ENCODE measurements at regions not wholly inside any gene's neighbourhood (a gene's known extent, or its start where the extent isn't known, plus 50 kb on each side); places are given as distances from the start of the nearest gene placed in this dataset.
"Not testable (repeated sequence)": the region's sequence is repeated elsewhere in the genome, so short reads cannot be mapped to it uniquely, and the experiment has no call there.

DNA sequence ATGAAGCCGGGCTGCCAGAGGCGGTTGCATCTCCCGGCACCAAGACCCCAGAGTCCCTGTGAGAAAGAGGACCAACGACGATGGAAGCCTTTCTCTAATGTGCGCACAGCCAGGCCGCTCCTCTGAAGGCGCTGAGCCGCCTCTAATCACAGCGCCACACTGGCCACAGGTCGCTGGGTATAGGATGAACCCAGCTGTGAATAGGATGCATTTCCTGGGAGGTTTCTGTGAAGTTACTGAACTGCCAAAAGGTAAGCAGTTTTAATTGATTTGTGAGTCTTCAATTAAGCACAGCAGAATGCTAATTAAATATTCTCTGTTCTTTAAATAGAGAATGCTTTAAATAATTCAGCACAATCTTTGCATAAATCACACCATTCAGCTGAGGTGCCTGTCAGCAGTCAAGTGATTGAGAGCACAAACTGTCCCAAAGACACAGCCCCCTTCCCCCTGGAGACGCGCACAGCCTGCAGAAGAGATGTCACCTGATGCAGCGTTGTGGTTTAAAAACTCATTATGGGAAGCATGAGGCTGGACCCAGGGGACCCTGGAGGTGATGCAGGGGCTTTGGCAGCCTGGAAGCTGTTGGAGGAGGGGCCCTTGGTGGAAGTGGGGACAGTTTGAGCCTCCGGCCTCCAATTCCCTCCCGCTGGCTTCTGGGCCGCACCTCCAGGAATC is 98.1 kb downstream of the RTP5 start:
- no peak for ATAC-seq
- TF ChIP-seq ZNF565 (CRISPR knock-in tag; conservative IDR thresholded peaks at IDR 0.05; ENCODE audit: low read depth) (no peak), CSDC2 (CRISPR knock-in tag; IDR thresholded peaks at IDR 0.05) (no peak), BACH2 (CRISPR knock-in tag; IDR thresholded peaks at IDR 0.05; ENCODE audit: borderline replicate concordance) (no peak), TOX (CRISPR knock-in tag; IDR thresholded peaks at IDR 0.05; ENCODE audit: borderline replicate concordance) (no peak), ZNF70 (CRISPR knock-in tag; IDR thresholded peaks at IDR 0.05) (no peak), ZNF8 (CRISPR knock-in tag; IDR thresholded peaks at IDR 0.05) (no peak), SNAI2 (CRISPR knock-in tag; IDR thresholded peaks at IDR 0.05) (no peak), ZC3H10 (CRISPR knock-in tag; IDR thresholded peaks at IDR 0.05) (no peak), ZFP3 (CRISPR knock-in tag; IDR thresholded peaks at IDR 0.05) (no peak), OSR1 (CRISPR knock-in tag; IDR thresholded peaks at IDR 0.05) (no peak)

DNA sequence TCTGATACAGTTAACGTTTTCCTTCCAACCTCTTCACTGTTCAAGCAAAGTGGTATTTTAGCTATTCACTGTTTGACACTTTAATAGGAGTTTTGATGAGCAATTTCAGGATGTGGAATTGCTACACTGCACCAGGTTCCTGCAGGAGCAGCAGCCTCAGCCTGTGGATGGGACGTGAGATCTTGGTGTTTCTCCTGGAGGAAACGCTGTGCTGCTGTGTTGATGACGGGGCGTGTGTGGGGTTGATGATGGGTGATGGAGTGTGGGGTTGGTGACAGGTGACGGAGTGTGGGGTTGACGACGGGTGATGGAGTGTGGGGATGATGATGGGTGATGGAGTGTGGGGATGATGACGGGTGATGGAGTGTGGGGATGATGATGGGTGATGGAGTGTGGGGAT is 98.9 kb downstream of the RTP5 start:
- ATAC-seq, result no peak
- TF ChIP-seq TOX (CRISPR knock-in tag; IDR thresholded peaks at IDR 0.05; ENCODE audit: borderline replicate concordance), result no peak
- TF ChIP-seq OSR1 (CRISPR knock-in tag; IDR thresholded peaks at IDR 0.05), result no peak
- TF ChIP-seq, protein P1, sequence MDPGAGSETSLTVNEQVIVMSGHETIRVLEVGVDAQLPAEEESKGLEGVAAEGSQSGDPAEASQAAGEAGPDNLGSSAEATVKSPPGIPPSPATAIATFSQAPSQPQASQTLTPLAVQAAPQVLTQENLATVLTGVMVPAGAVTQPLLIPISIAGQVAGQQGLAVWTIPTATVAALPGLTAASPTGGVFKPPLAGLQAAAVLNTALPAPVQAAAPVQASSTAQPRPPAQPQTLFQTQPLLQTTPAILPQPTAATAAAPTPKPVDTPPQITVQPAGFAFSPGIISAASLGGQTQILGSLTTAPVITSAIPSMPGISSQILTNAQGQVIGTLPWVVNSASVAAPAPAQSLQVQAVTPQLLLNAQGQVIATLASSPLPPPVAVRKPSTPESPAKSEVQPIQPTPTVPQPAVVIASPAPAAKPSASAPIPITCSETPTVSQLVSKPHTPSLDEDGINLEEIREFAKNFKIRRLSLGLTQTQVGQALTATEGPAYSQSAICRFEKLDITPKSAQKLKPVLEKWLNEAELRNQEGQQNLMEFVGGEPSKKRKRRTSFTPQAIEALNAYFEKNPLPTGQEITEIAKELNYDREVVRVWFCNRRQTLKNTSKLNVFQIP (CRISPR knock-in tag; IDR thresholded peaks at IDR 0.05; ENCODE audit: borderline replicate concordance, low read depth), result no peak
- TF ChIP-seq, protein P2, sequence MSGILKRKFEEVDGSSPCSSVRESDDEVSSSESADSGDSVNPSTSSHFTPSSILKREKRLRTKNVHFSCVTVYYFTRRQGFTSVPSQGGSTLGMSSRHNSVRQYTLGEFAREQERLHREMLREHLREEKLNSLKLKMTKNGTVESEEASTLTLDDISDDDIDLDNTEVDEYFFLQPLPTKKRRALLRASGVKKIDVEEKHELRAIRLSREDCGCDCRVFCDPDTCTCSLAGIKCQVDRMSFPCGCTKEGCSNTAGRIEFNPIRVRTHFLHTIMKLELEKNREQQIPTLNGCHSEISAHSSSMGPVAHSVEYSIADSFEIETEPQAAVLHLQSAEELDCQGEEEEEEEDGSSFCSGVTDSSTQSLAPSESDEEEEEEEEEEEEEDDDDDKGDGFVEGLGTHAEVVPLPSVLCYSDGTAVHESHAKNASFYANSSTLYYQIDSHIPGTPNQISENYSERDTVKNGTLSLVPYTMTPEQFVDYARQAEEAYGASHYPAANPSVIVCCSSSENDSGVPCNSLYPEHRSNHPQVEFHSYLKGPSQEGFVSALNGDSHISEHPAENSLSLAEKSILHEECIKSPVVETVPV (CRISPR knock-in tag; IDR thresholded peaks at IDR 0.05), result no peak

DNA sequence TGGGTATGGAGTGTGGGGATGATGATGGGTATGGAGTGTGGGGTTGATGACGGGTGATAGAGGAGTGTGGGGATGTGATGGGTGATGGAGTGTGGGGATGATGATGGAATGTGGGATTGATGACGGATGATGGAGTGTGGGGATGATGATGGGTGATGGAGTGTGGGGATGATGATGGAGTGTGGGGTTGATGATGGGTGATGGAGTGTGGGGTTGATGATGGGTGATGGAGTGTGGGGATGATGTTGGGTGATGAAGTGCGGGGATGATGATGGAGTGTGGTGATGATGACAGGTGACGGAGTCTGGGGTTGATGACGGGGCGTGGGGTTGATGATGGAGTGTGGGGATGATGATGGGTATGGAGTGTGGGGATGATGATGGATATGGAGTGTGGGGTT is 99.7 kb downstream of the RTP5 start:
- ATAC-seq, result not testable (repeated sequence)

DNA sequence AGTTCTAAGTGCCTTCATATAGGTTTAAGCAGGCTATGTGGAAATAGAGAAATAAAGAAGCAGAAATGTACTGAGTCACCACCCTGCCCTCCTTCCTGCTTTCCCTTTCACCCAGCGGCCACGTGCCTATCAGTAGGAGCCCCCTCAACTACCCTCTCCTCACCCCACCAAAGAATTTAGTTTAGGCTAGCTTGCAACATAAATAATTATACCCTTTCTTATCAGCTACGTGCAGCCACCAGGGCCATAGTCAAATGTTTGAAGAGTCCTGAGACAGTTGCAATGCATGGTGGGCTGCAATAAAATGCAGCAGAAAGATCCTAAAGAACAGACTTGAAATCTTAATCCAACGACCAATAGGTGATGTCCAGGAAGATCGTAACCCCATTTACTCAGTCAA is 101.2 kb downstream of the RTP5 start:
- no peak for ATAC-seq
- TF ChIP-seq TCF4 (CRISPR knock-in tag; IDR thresholded peaks at IDR 0.05; ENCODE audit: borderline replicate concordance) (no peak), ZC3H10 (CRISPR knock-in tag; IDR thresholded peaks at IDR 0.05) (no peak), OSR1 (CRISPR knock-in tag; IDR thresholded peaks at IDR 0.05) (no peak), ZFP30 (CRISPR knock-in tag; IDR thresholded peaks at IDR 0.05) (no peak)
- TF ChIP-seq, protein P3, sequence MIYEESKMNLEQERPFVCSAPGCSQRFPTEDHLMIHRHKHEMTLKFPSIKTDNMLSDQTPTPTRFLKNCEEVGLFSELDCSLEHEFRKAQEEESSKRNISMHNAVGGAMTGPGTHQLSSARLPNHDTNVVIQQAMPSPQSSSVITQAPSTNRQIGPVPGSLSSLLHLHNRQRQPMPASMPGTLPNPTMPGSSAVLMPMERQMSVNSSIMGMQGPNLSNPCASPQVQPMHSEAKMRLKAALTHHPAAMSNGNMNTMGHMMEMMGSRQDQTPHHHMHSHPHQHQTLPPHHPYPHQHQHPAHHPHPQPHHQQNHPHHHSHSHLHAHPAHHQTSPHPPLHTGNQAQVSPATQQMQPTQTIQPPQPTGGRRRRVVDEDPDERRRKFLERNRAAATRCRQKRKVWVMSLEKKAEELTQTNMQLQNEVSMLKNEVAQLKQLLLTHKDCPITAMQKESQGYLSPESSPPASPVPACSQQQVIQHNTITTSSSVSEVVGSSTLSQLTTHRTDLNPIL (CRISPR knock-in tag; IDR thresholded peaks at IDR 0.05; ENCODE audit: low read depth), result no peak

DNA sequence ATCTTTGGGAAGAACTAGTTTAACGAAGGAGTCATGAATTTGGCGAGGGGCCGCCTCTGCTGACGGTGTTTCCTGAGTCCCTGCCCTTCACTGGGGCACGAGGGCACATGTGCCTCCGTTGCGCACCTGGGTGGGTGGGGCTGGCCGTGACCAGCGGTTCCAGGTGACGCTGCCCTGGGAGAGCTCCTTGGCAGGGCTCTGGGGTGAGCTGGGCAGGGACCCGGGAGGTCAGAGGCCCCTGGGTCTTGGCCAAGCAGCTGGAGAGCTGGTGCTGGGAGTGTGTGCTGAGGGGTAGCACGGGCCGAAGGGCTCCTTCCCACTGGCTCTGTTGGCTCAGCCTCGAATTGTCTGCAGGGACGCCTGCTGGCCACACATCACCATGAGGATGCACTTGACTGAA is 104.6 kb downstream of the RTP5 start:
- TF ChIP-seq ZNF70 (CRISPR knock-in tag; IDR thresholded peaks at IDR 0.05), result no peak
- TF ChIP-seq TOX (CRISPR knock-in tag; IDR thresholded peaks at IDR 0.05; ENCODE audit: borderline replicate concordance), result no peak
- TF ChIP-seq ARNTL (CRISPR knock-in tag; IDR thresholded peaks at IDR 0.05; ENCODE audit: borderline replicate concordance, low read depth), result no peak
- TF ChIP-seq, protein P3 (CRISPR knock-in tag; IDR thresholded peaks at IDR 0.05; ENCODE audit: low read depth), result no peak
- TF ChIP-seq SNAI2 (CRISPR knock-in tag; IDR thresholded peaks at IDR 0.05), result no peak
- TF ChIP-seq ZFP30 (CRISPR knock-in tag; IDR thresholded peaks at IDR 0.05), result no peak
- TF ChIP-seq, protein P4, sequence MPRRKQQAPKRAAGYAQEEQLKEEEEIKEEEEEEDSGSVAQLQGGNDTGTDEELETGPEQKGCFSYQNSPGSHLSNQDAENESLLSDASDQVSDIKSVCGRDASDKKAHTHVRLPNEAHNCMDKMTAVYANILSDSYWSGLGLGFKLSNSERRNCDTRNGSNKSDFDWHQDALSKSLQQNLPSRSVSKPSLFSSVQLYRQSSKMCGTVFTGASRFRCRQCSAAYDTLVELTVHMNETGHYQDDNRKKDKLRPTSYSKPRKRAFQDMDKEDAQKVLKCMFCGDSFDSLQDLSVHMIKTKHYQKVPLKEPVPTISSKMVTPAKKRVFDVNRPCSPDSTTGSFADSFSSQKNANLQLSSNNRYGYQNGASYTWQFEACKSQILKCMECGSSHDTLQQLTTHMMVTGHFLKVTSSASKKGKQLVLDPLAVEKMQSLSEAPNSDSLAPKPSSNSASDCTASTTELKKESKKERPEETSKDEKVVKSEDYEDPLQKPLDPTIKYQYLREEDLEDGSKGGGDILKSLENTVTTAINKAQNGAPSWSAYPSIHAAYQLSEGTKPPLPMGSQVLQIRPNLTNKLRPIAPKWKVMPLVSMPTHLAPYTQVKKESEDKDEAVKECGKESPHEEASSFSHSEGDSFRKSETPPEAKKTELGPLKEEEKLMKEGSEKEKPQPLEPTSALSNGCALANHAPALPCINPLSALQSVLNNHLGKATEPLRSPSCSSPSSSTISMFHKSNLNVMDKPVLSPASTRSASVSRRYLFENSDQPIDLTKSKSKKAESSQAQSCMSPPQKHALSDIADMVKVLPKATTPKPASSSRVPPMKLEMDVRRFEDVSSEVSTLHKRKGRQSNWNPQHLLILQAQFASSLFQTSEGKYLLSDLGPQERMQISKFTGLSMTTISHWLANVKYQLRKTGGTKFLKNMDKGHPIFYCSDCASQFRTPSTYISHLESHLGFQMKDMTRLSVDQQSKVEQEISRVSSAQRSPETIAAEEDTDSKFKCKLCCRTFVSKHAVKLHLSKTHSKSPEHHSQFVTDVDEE (CRISPR knock-in tag; IDR thresholded peaks at IDR 0.05), result no peak
- no peak for TF ChIP-seq OSR1 (CRISPR knock-in tag; IDR thresholded peaks at IDR 0.05)
- TF ChIP-seq CSDC2 (CRISPR knock-in tag; IDR thresholded peaks at IDR 0.05), result no peak
- TF ChIP-seq ZNF8 (CRISPR knock-in tag; IDR thresholded peaks at IDR 0.05), result no peak
- no peak for TF ChIP-seq BACH2 (CRISPR knock-in tag; IDR thresholded peaks at IDR 0.05; ENCODE audit: borderline replicate concordance)
- TF ChIP-seq, protein P2 (CRISPR knock-in tag; IDR thresholded peaks at IDR 0.05), result no peak
- TF ChIP-seq RARB (CRISPR knock-in tag; IDR thresholded peaks at IDR 0.05), result no peak
- TF ChIP-seq GLIS3 (CRISPR knock-in tag; IDR thresholded peaks at IDR 0.05), result no peak
- no peak for TF ChIP-seq ZNF565 (CRISPR knock-in tag; conservative IDR thresholded peaks at IDR 0.05; ENCODE audit: low read depth)
- ATAC-seq, result no peak

Data from SK-N-SH treated with all-trans-retinoic acid at 6 μM for 48 hours (cell line).